ENCODE measurements at regions not wholly inside any gene's neighbourhood (a gene's known extent, or its start where the extent isn't known, plus 50 kb on each side); places are given as distances from the start of the nearest gene placed in this dataset.
A peak's percentile ranks its signal among the peaks of the same experiment; 100 is the strongest.

- Mint-ChIP-seq H3K4me1 (ENCODE audit: insufficient read depth, unreplicated experiment) (no peaks in the 10 kb centered on the region), H3K36me3 (ENCODE audit: insufficient read depth, unreplicated experiment) (no peaks in the 10 kb centered on the region), H3K27me3 (ENCODE audit: insufficient read depth, unreplicated experiment) (peaks cover 69% of the 10 kb centered on the region), H3K4me3 (ENCODE audit: unreplicated experiment) (no peak overlapping the region), H3K9me3 (ENCODE audit: unreplicated experiment) (no peaks in the 10 kb centered on the region), H3K27ac (ENCODE audit: low read depth, unreplicated experiment) (no peak overlapping the region)
- intact Hi-C loops (cut with micrococcal nuclease), result no loop called here
- BruUV-seq (replicated peaks), result no TSS peak
- POLR2A ChIA-PET, result no interaction called here
- CTCF ChIA-PET, result interaction anchor here (0.7 to 1.1 kb wide), 3 partner anchors 12 to 723 kb away, joined by 3 read pairs; no protein-coding TSS in a partner anchor
- TF ChIP-seq, protein P1, sequence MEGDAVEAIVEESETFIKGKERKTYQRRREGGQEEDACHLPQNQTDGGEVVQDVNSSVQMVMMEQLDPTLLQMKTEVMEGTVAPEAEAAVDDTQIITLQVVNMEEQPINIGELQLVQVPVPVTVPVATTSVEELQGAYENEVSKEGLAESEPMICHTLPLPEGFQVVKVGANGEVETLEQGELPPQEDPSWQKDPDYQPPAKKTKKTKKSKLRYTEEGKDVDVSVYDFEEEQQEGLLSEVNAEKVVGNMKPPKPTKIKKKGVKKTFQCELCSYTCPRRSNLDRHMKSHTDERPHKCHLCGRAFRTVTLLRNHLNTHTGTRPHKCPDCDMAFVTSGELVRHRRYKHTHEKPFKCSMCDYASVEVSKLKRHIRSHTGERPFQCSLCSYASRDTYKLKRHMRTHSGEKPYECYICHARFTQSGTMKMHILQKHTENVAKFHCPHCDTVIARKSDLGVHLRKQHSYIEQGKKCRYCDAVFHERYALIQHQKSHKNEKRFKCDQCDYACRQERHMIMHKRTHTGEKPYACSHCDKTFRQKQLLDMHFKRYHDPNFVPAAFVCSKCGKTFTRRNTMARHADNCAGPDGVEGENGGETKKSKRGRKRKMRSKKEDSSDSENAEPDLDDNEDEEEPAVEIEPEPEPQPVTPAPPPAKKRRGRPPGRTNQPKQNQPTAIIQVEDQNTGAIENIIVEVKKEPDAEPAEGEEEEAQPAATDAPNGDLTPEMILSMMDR (IDR thresholded peaks at IDR 0.05; ENCODE audit: unreplicated experiment), result no peak
- DNase-seq (ENCODE audit: unreplicated experiment), result no peak
These were observed 62.4 kb downstream of the GSC start for GRCh38 chr14:94707494-94707893.

DNA sequence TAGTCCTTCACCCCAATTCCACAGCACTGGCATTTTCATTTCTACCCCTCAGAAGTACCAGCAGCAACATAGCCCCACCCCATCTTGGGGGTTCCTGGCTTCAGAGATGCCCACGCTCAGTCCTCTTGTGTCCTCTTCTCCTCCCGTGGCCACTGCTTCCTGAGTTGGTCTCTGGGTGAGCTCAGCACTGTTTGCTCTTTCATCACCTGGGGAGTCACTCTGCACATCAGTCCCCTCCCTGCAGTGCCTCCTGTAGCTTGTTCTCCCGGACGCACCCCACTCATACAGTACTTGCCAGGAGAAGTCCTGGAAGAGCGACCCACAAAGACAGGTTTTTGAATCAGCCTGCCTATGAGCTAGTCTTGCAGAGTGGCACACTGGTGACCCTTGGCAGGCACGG, 63.8 kb downstream of the GSC start:
- H3K27ac Mint-ChIP-seq (ENCODE audit: low read depth, unreplicated experiment), result no peak overlapping the region
- no peaks in the 10 kb centered on the region for H3K9me3 Mint-ChIP-seq (ENCODE audit: unreplicated experiment)
- intact Hi-C loops (cut with micrococcal nuclease), result no loop called here
- no peaks in the 10 kb centered on the region for H3K36me3 Mint-ChIP-seq (ENCODE audit: insufficient read depth, unreplicated experiment)
- POLR2A ChIA-PET, result no interaction called here
- CTCF ChIA-PET, result interaction anchor here (0.6 to 1.2 kb wide), 3 partner anchors 16 to 493 kb away, joined by 3 to 5 read pairs (median 3); no protein-coding TSS in a partner anchor
- no TSS peak for BruUV-seq (replicated peaks)
- H3K4me1 Mint-ChIP-seq (ENCODE audit: insufficient read depth, unreplicated experiment), result no peaks in the 10 kb centered on the region
- no peak for DNase-seq (ENCODE audit: unreplicated experiment)
- H3K4me3 Mint-ChIP-seq (ENCODE audit: unreplicated experiment), result no peak overlapping the region
- TF ChIP-seq, protein P1 (IDR thresholded peaks at IDR 0.05; ENCODE audit: unreplicated experiment), result no peak
- peaks cover 55% of the 10 kb centered on the region for H3K27me3 Mint-ChIP-seq (ENCODE audit: insufficient read depth, unreplicated experiment)

GRCh38 chr14:94702629-94703028, 67.3 kb downstream of the GSC start:
- intact Hi-C loops (cut with micrococcal nuclease), result no loop called here
- ChIA-PET CTCF (interaction anchor here (0.6 to 2.9 kb wide), 2 partner anchors 13 to 47 kb away, joined by 4 to 13 read pairs; no protein-coding TSS in a partner anchor), POLR2A (no interaction called here)

DNA sequence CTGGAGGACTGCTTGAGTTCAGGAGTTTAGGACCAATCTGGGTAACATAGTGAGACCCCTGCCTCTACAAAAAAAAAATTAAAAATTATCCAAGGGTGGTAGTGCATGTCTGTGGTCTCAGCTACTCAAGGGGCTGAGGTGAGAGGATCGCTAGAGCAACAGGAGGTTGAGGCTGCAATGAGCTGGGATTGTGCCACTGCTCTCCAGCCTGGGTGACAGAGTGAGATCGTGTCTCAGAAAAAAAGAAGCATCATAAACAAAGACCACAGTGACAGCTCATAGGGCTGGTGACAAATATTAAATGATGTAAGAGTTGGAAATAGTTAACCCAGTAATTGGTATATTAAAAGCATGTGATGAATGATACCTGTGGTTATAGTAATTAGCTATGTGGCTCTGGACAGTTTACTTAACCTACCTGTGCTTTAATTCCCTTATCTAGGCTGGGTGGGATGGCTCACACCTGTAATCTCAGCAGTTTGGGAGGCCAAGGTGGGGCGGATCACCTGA, 68.0 kb downstream of the GSC start:
- Mint-ChIP-seq H3K27ac (ENCODE audit: low read depth, unreplicated experiment) (no peak overlapping the region), H3K4me3 (ENCODE audit: unreplicated experiment) (no peak overlapping the region), H3K36me3 (ENCODE audit: insufficient read depth, unreplicated experiment) (no peaks in the 10 kb centered on the region), H3K4me1 (ENCODE audit: insufficient read depth, unreplicated experiment) (no peaks in the 10 kb centered on the region), H3K27me3 (ENCODE audit: insufficient read depth, unreplicated experiment) (peaks cover 13% of the 10 kb centered on the region), H3K9me3 (ENCODE audit: unreplicated experiment) (no peaks in the 10 kb centered on the region)
- CTCF ChIA-PET, result interaction anchor here (0.6 to 2.9 kb wide), 3 partner anchors 12 to 281 kb away, joined by 4 to 13 read pairs (median 4); no protein-coding TSS in a partner anchor
- no peak for DNase-seq (ENCODE audit: unreplicated experiment)
- intact Hi-C loops (cut with micrococcal nuclease), result no loop called here
- TF ChIP-seq, protein P1 (IDR thresholded peaks at IDR 0.05; ENCODE audit: unreplicated experiment), result no peak
- POLR2A ChIA-PET, result no interaction called here
- BruUV-seq (replicated peaks), result no TSS peak

More at GRCh38 chr14:94702629-94703028, 67.3 kb downstream of the GSC start:
- DNase-seq (ENCODE audit: unreplicated experiment), result peak; percentile 27
- H3K4me1 Mint-ChIP-seq (ENCODE audit: insufficient read depth, unreplicated experiment), result no peaks in the 10 kb centered on the region
- H3K9me3 Mint-ChIP-seq (ENCODE audit: unreplicated experiment), result no peaks in the 10 kb centered on the region
- H3K27me3 Mint-ChIP-seq (ENCODE audit: insufficient read depth, unreplicated experiment), result peaks cover 20% of the 10 kb centered on the region
- no peaks in the 10 kb centered on the region for H3K36me3 Mint-ChIP-seq (ENCODE audit: insufficient read depth, unreplicated experiment)
- H3K27ac Mint-ChIP-seq (ENCODE audit: low read depth, unreplicated experiment), result no peak overlapping the region
- TF ChIP-seq, protein P1 (IDR thresholded peaks at IDR 0.05; ENCODE audit: unreplicated experiment), result no peak
- BruUV-seq (replicated peaks), result no TSS peak
- no peak overlapping the region for H3K4me3 Mint-ChIP-seq (ENCODE audit: unreplicated experiment)

Measured in MCF 10A (cell line).